GM12878 (cell line): ENCODE measurements at regions not wholly inside any gene's neighbourhood (a gene's known extent, or its start where the extent isn't known, plus 50 kb on each side); places are given as distances from the start of the nearest gene placed in this dataset.

Source experiments
- ATAC-seq: fragments of 200-7000 bp; cut with Tn5 transposase; 3 replicates; pipeline ENCODE4 v1.9.1; 2020; ENCODE audit warnings: mild to moderate bottlenecking, moderate library complexity
- BruUV-seq: library from RNA; stranded (reverse); fragments of 400-500 nt; replicated peaks from 2 replicates; lab custom pipeline; 2021; lab: Mats Ljungman, UMichigan
- CTCF ChIA-PET: fragments of 300-600 bp; sonication (Branson Sonifier 250); formaldehyde crosslinking; extraction: SDS; loops from one replicate; lab custom pipeline; 2021; ENCODE audit warnings: inconsistent platforms; lab: Yijun Ruan, JAX
- POLR2A ChIA-PET: fragments of 350-600 bp; formaldehyde crosslinking; extraction: SDS; loops from one replicate; lab custom pipeline; 2021; ENCODE audit warnings: inconsistent platforms; lab: Charles Lee
- RAD21 ChIA-PET: fragments of 300-600 bp; sonication (Branson Sonifier 250); formaldehyde crosslinking; loops from one replicate; lab custom pipeline; 2023; ENCODE audit warnings: antibody characterized with exemption; ENCODE audit not compliant: unreplicated experiment; lab: Charles Lee
- SMC1A ChIA-PET: fragments of 300-600 bp; sonication (Branson Sonifier 250); formaldehyde crosslinking; loops from one replicate; lab custom pipeline; 2023; ENCODE audit not compliant: unreplicated experiment, uncharacterized antibody; lab: Charles Lee
- DNase-seq: peaks from one replicate; pipeline ENCODE4 v3.0.0-alpha.2; 2011; ENCODE audit warnings: low read depth, low spot score
- FAIRE-seq: peaks from 3 replicates; lab custom pipeline; 2011; peaks lifted over from hg19 to GRCh38; lab: Jason Lieb, UNC
- H2AFZ ChIP-seq: 2 replicates; pipeline ENCODE4 v1.6.0; 2011; ENCODE audit warnings: low read depth, low read length, control low read depth; ENCODE audit not compliant: control insufficient read depth
- H3K27ac ChIP-seq: 2 replicates; pipeline ENCODE4 v1.5.1; 2011; ENCODE audit warnings: control low read depth; ENCODE audit not compliant: control insufficient read depth, insufficient read depth
- H3K27me3 ChIP-seq, 2 experiments: replicated peaks in 1 of 2; 2 replicates each; pipeline versions ENCODE4 v1.6.0 to v1.6.1; 2011; ENCODE audit warnings: low read length in 1 of 2; ENCODE audit not compliant: control insufficient read depth in 2 of 2, insufficient read depth in 2 of 2
- H3K36me3 ChIP-seq, 2 experiments: 2 replicates each; pipeline ENCODE4 v1.5.1; 2011; ENCODE audit warnings: low read length in 1 of 2; ENCODE audit not compliant: control insufficient read depth in 2 of 2, insufficient read depth in 2 of 2
- H3K4me1 ChIP-seq: 2 replicates; pipeline ENCODE4 v1.6.1; 2011; ENCODE audit warnings: mild to moderate bottlenecking, low read length, moderate library complexity, mixed read lengths; ENCODE audit not compliant: control insufficient read depth, insufficient read depth
- H3K4me2 ChIP-seq: 2 replicates; pipeline ENCODE4 v1.6.0; 2011; ENCODE audit warnings: control low read depth; ENCODE audit not compliant: control insufficient read depth, insufficient read depth
- H3K4me3 ChIP-seq: fragments of 200-600 bp; sonication (generic); 2 replicates; pipeline ENCODE4 v1.5.1; 2016
- H3K79me2 ChIP-seq: 2 replicates; pipeline ENCODE4 v1.6.0; 2011; ENCODE audit warnings: low read length; ENCODE audit not compliant: control insufficient read depth, insufficient read depth
- H3K9ac ChIP-seq: 2 replicates; pipeline ENCODE4 v1.8.0; 2011; ENCODE audit warnings: low read length, control low read depth, mixed read lengths; ENCODE audit not compliant: control insufficient read depth, insufficient read depth
- H3K9me3 ChIP-seq: replicated peaks from 3 replicates; pipeline ENCODE4 v1.5.1; 2011; ENCODE audit warnings: mild to moderate bottlenecking, low read length; ENCODE audit not compliant: control insufficient read depth, insufficient read depth
- H4K20me1 ChIP-seq: 2 replicates; pipeline ENCODE4 v1.6.0; 2011; ENCODE audit not compliant: control insufficient read depth, insufficient read depth
- ATF2 ChIP-seq: IDR thresholded peaks from 2 replicates; pipeline ENCODE4 v1.6.1; 2012; ENCODE audit warnings: low read length, inconsistent platforms
- ATF7 ChIP-seq: fragments of 450-650 bp; IDR thresholded peaks from 2 replicates; pipeline ENCODE4 v1.6.1; 2016; ENCODE audit warnings: low read depth, mild to moderate bottlenecking
- BCL3 ChIP-seq: IDR thresholded peaks from 2 replicates; pipeline ENCODE4 v1.6.1; 2011; ENCODE audit warnings: borderline replicate concordance, low read depth, mild to moderate bottlenecking, moderate library complexity, low read length; ENCODE audit not compliant: insufficient read depth, poor library complexity, severe bottlenecking
- BHLHE40 ChIP-seq, 2 experiments: fragments of 450-650 bp in 1 of 2; IDR thresholded peaks; 2 replicates each; pipeline ENCODE4 v1.6.1; 2011 to 2017; ENCODE audit warnings: low read depth in 2 of 2, borderline replicate concordance in 1 of 2, improper control_type of control experiment in 1 of 2, low read length in 1 of 2, mild to moderate bottlenecking in 1 of 2
- ESRRA ChIP-seq: IDR thresholded peaks from 2 replicates; pipeline ENCODE4 v1.6.1; 2012; ENCODE audit warnings: mild to moderate bottlenecking, low read length, improper control_type of control experiment
- JUNB ChIP-seq: IDR thresholded peaks from 2 replicates; pipeline ENCODE4 v1.6.1; 2016; ENCODE audit warnings: antibody characterized with exemption, mild to moderate bottlenecking
- MYC ChIP-seq: IDR thresholded peaks from 2 replicates; pipeline ENCODE4 v1.6.1; 2011; ENCODE audit warnings: mild to moderate bottlenecking, low read length, moderate library complexity, inconsistent platforms; ENCODE audit not compliant: insufficient read depth, insufficient replicate concordance, insufficient read length, severe bottlenecking
- NR2F1 ChIP-seq: fragments of 450-650 bp; conservative IDR thresholded peaks from 2 replicates; pipeline ENCODE4 v1.6.1; 2017; ENCODE audit warnings: mild to moderate bottlenecking
- POU2F2 ChIP-seq: IDR thresholded peaks from 3 replicates; pipeline ENCODE4 v1.6.1; 2011; ENCODE audit warnings: low read depth, mild to moderate bottlenecking, low read length, borderline replicate concordance
- ZBTB4 ChIP-seq: fragments of 450-650 bp; formaldehyde crosslinking; IDR thresholded peaks from 2 replicates; pipeline ENCODE4 v1.4.0; 2022; ENCODE audit warnings: mild to moderate bottlenecking, moderate library complexity
- ZNF384 ChIP-seq: IDR thresholded peaks from 2 replicates; pipeline ENCODE4 v1.6.1; 2012; ENCODE audit warnings: low read depth, mild to moderate bottlenecking, low read length, improper control_type of control experiment, borderline replicate concordance
- WGBS: methylation state at CpG from one replicate; pipeline ENCODE4 v1.1.6; 2016; ENCODE audit warnings: low lambda C conversion rate; ENCODE audit not compliant: insufficient replicate concordance, insufficient coverage; ENCODE audit errors: missing lambda C conversion rate; 5-methylcytosine and 5-hydroxymethylcytosine counted together
- in situ Hi-C: fragments of 300-500 bp; cut with MboI; formaldehyde crosslinking; loops from 9 replicates; pipeline ENCODE4 v1.14.3; 2018; ENCODE audit warnings: mixed read lengths
- intact Hi-C: fragments of 100-400 bp; cut with micrococcal nuclease; formaldehyde crosslinking; loops from one replicate; pipeline ENCODE4 v1.14.2; 2022; ENCODE audit not compliant: unreplicated experiment

- CTCF ChIA-PET: interaction anchor here (0.6 to 1.1 kb wide), 3 partner anchors 20 to 86 kb away, joined by 3 read pairs; no protein-coding TSS in a partner anchor
- no TSS peak for BruUV-seq
Observed at GRCh38 chr11:88431675-88432341, 94.3 kb upstream of the CTSC start.

More at GRCh38 chr11:88431675-88432341, 94.3 kb upstream of the CTSC start:
- H2AFZ ChIP-seq: no peak overlapping the region
- no peaks in the 10 kb centered on the region for H4K20me1 ChIP-seq
- peaks cover 18% of the 10 kb centered on the region for H3K9me3 ChIP-seq
- in situ Hi-C loops: no loop called here
- H3K27me3 ChIP-seq: no peaks in the 10 kb centered on the region
- WGBS: 85% methylated on average over 9 of the region's 9 CpGs
- no peaks in the 10 kb centered on the region; a peak in 1 of 4 replicates for H3K36me3 ChIP-seq
- SMC1A ChIA-PET: interaction anchor here (1.1 to 2.1 kb wide), 3 partner anchors 9 to 77 kb away, joined by 3 to 4 read pairs (median 3); no protein-coding TSS in a partner anchor
- no peaks in the 10 kb centered on the region for H3K79me2 ChIP-seq
- TF ChIP-seq JUNB (no peak), ATF7 (no peak), BCL3 (no peak), ZNF384 (no peak), ESRRA (no peak), POU2F2 (no peak), BHLHE40 (IDR thresholded peaks at IDR 0.05; ENCODE audit: borderline replicate concordance in 1 of 2, low read depth in 2 of 2, low read length in 1 of 2) (no peak), ZBTB4 (CRISPR knock-in tag) (no peak), ATF2 (no peak), NR2F1 (no peak), MYC (no peak)
- no peak overlapping the region for H3K9ac ChIP-seq
- intact Hi-C loops: no loop called here
- FAIRE-seq: no peak
- no peak overlapping the region for H3K4me3 ChIP-seq
- H3K4me1 ChIP-seq: peaks cover 22% of the 10 kb centered on the region
- RAD21 ChIA-PET: interaction anchor here (1.0 to 1.2 kb wide), 2 partner anchors 101 to 112 kb away, joined by 3 read pairs; no protein-coding TSS in a partner anchor
- no peak for DNase-seq
- no peak overlapping the region for H3K27ac ChIP-seq
- POLR2A ChIA-PET: interaction anchor here (0.7 kb wide), 1 partner anchor 15 kb away, joined by 4 read pairs; no protein-coding TSS in a partner anchor
- ATAC-seq: no peak
- H3K4me2 ChIP-seq: no peak overlapping the region
